ENCODE measurements at regions not wholly inside any gene's neighbourhood (a gene's known extent, or its start where the extent isn't known, plus 50 kb on each side); places are given as distances from the start of the nearest gene placed in this dataset.

DNA sequence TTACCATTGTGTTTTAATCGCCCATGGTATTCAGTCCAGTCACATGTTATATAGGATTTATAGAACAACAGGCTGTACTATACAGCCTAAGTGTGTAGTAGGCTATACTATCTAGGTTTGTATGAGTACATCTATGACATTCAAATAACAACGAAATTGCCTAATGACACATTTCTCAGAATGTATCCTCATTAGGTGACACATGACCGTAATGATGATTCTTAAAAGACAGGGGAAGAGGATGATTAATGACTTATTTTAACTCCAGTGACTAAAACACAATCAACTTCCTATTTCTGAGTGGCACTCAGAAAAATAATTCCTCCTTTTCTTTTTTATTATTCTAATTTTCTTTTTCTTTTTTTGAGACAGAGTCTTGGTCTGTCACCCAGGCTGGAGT, 63.0 kb upstream of the ACSL3 start:
- TF ChIP-seq POLR2AphosphoS5 (IDR thresholded peaks at IDR 0.05): no peak
- TF ChIP-seq, protein P1, sequence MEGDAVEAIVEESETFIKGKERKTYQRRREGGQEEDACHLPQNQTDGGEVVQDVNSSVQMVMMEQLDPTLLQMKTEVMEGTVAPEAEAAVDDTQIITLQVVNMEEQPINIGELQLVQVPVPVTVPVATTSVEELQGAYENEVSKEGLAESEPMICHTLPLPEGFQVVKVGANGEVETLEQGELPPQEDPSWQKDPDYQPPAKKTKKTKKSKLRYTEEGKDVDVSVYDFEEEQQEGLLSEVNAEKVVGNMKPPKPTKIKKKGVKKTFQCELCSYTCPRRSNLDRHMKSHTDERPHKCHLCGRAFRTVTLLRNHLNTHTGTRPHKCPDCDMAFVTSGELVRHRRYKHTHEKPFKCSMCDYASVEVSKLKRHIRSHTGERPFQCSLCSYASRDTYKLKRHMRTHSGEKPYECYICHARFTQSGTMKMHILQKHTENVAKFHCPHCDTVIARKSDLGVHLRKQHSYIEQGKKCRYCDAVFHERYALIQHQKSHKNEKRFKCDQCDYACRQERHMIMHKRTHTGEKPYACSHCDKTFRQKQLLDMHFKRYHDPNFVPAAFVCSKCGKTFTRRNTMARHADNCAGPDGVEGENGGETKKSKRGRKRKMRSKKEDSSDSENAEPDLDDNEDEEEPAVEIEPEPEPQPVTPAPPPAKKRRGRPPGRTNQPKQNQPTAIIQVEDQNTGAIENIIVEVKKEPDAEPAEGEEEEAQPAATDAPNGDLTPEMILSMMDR (IDR thresholded peaks at IDR 0.05): no peak

All from sigmoid colon (tissue), 4 donors.